Suppressor macrophage (primary cell): ENCODE measurements at regions not wholly inside any gene's neighbourhood (a gene's known extent, or its start where the extent isn't known, plus 50 kb on each side); places are given as distances from the start of the nearest gene placed in this dataset.
A peak's percentile ranks its signal among the peaks of the same experiment; 100 is the strongest.

Experiments used
- DNase-seq, 4 experiments: peaks; one replicate each; pipeline ENCODE4 v3.0.0-alpha.2; 2020 to 2022

DNA sequence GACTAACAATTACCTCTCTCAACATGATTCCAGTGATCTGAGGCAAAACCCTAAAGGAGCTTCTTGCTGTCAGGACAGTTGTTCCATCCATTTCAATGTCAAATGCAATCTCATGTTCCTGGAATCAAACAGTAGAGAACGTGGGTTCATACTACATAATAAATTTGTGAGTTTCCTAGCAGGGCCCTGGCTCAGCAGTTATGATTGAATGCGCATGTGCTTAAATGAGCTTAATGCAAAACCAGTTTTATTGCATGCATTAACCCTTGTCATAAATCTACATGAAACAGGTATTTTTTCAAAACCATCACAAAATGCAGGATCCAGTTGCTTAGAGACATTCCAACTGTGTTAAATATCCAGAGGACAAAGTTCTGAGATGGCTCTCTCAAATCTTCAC, 225.4 kb upstream of the TMEM72 start:
- no peak for DNase-seq

DNA sequence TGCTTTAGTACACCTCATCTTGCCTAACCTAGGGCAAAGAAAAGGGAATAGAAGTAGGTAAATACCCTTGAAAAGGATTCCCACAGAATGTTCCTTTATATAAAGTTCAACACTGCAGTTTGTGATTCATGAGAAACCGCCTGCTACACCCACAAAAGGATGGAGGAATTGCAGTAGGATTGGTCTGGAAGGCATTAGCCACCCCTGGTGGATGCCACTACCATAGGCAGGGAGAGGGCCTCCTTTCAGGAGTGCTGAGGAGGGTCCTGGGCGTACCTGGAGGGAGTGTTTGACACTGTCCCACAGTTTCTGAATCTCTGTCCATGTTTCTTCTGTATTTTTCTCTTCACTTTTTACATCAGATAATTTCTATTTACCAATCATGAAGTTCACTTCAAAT, 221.8 kb upstream of the TMEM72 start:
- no peak for DNase-seq

DNA sequence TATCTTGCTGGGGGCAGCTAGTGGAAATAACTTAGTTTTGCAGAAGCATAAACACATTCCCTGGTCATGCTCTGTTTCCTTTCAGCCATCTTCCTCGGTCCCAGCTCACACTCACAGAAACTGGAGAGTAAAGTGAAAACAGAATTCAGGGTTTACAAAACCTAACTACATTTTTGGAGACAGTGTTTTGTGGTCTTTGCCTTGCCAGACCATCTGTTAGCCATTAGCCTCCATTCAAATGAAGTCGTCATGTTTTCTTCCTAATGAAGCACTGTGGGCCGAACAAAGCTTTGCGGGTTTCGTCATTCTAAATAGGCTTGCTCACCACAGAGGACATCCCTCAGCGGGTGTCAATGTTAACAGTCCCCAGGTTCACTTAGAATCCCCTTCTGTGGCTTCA, 214.6 kb upstream of the TMEM72 start:
- DNase-seq: no peak

DNA sequence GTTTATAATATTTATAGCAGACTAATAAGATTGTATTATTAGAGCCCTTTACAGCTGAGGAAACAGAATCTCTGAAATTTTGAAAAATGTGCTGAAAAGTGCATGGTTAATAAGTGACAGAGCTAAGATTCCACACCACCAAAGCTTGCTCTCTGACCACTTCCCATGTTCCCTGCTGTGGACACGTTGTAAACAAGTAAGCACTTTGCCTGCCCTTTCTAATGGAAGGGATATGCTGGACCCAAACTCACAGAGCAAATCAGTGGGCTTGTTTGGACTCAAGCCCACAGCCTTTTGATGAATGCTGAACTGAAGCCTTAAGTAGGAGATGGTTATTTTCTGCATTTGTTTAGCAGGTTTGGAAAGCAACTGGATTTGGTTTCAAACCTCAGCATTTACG, 214.0 kb upstream of the TMEM72 start:
- DNase-seq: no peak

GRCh38 chr10:44702531-44702930, 208.6 kb upstream of the TMEM72 start:
- DNase-seq: no peak

DNA sequence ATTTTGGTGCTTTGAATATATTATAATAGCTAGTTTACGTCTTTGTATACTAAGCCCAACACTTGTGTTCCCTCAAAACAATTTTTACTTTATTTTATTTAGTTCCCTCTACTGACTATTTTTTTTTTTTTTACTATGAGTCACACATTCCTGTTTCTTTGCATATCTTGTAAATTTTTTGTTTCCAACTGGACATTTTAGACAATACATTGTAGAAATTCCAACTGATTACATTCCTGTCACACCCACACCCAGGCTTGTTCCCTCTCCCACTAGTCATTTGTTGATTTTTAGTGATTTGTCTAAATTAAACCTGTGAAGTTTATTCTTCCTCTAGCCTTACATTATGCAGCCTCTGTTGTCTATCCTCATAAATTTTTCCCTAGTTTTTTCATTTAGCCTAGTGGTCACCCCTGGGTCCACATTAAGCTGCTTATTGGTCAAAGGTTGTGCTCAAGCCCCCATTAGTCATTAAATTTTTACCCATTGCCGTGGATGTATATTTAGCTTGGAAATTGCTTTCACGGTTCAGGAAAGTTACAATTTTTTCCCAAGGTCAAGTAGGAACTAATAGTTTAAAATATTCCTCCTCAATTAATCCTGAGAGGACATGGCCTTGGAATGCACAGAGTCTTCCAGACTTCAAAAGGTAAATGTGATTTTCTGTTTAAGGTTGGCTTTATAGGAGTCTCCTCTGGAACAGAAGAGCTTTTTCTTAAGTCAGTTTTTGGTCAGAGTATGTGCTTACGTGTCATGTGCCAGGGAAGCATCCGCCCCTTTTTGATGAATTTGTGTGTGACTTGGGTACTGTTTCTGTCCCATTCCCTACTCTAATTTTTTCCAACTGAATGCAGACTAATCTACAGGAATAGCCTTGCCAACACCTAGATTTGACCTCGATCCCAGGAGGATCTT, 207.6 kb upstream of the TMEM72 start:
- DNase-seq: no peak

- no peak for DNase-seq
Measured at GRCh38 chr10:44704616-44705015, 206.5 kb upstream of the TMEM72 start.

DNA sequence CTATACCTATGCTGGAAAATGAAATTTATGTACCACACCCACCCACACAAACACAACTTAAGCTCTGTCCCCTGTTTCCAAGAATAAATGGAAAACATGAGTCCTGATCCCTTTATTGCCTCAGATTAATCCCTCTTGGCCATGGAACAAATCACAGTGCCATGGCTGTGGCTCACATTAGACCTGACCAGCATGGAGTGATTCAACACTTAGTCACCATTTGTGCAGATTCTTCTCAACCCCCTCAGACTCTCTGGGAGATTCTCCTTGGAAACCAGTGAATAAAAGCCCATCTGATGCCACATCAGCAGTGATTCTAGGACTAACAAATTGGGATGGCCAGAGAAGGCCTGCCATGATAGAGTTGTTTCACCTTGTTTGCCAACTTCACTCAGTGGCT, 204.4 kb upstream of the TMEM72 start:
- DNase-seq: peak in 1 of 4 experiments; percentile 8

- no peak for DNase-seq
Measured at GRCh38 chr10:44713307-44713706, 197.8 kb upstream of the TMEM72 start.

GRCh38 chr10:44714451-44714850, 196.7 kb upstream of the TMEM72 start:
- no peak for DNase-seq

DNA sequence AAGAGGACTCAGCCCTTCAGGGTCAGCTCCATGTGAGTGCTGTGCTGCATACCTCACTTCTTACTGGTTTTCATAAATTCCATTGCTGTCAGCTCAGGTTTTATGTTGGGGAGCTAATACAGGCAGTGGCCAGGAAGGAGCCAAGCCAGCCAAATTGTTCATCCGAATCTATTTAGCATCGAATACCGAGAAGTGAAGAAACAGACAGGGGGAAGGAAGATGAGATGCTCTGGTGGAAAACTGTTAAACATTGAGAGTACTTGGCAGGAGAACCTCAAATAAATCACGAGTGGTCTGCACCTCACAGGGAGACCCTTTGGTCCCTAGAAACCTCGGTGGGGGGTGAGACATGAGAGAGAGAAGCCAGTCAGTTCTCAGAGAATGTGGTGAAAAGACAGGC, 196.0 kb upstream of the TMEM72 start:
- no peak for DNase-seq

GRCh38 chr10:44716470-44717015, 194.6 kb upstream of the TMEM72 start:
- DNase-seq: no peak

DNA sequence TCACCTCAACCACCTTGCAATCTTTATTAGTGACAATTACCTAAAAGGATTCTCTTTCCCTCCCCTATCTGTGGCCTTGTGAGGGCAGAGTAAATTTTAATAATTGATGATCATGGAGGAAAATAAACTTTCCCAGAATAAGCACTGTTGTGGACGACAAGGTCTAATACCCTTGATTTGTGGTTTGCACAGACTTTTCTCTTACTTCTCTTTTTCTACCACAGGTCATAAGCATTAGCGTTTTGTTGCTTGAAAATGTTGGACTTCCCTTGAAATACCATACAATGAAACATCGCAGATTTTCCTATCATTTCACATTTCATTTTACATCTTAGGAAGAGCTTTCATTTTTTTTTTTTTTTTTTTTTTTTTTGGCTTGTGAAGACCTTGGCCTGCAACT, 188.1 kb upstream of the TMEM72 start:
- peak in 2 of 4 experiments; percentile 36 to 41 for DNase-seq

DNA sequence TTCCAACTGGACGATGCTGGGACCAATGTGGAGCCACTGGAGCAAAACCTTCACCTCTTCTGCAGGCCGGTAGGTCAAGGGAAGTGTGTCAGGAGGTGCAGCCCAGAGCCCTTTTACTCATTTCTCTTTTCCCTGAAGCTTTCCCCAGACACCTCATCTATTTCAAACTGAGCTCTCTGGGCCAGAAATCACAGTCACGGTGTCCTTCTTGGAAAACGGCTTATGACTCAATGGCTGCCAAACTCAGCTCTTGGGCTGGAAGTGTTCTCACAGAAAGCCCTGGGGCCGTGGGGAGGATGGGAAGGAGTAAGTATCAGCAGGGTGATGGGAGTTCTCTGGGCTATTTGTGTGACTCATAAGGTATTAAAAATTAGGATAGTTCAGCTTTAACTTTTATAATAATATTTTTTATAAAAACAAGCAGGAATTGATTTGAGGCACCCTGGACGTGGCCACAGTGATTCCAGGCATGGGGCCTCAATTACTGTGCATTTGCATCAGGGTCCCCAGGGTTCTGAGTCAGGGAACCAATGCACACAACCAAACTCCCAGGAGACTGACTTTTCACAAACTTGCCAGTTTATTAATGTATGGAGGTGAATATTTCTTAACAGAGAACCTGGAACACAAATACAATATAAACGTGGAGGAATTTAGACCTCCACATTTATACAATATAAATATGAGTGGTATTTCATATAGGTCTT, 187.4 kb upstream of the TMEM72 start:
- DNase-seq: peak in 1 of 4 experiments; percentile 26

DNA sequence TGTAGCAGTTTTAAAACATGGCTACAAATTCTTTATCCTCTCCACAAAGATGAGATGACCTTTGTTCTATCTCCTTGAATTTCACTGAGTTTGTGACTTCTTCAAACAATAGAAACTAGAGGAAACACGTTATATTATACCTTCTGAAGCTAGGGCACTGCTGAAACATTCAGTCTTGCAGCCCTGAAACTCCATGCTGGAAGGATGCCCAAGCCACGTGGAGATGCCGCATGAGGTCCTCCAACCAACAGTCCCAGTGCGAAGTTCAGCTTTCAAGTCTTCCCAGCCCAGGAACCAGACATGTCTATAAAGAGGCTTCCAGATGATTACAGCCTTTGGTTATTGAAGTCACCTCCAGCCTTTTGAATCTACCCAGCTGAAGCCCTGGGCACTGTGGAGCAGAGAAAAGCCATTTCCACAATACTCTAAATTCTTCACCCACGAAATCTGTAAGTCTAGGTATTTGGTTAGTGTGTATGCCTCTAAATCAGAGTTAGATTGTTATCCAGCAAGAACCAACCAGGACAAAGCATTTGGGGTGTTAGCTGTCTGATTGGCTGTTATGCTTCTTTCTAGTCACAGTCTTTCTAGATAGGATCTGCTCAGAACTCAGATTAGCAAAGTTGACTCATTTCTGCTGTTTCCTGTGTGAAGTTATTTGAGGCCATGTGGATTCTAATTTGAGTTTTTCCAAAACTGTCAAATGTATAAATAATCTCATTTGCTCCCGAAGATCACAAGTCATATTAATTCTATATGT, 186.5 kb upstream of the TMEM72 start:
- DNase-seq: peak in 3 of 4 experiments; percentile 12 to 51 (median 24)

DNA sequence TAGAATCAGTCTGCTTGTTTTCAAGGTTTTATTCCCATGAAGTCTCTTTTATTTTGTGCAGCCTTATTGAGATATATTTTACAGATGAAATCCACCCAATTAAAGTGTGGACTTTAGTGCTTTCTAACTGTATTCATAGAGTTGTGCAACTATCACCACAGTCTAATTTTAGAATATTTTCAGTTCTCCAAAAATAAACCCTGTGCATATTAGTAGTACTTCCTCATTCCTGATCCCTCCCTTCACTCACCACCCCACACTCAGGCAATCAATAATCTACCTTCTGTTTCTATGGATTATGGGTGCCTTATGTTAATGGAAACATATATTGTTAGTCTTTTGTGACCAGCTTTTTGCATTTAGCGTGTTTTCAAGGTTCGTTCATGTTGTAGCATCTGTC, 185.7 kb upstream of the TMEM72 start:
- DNase-seq: peak; percentile 25 to 83 (median 56)

GRCh38 chr10:44731283-44731682, 179.9 kb upstream of the TMEM72 start:
- no peak for DNase-seq

GRCh38 chr10:44733501-44734488, 177.3 kb upstream of the TMEM72 start:
- DNase-seq: no peak

DNA sequence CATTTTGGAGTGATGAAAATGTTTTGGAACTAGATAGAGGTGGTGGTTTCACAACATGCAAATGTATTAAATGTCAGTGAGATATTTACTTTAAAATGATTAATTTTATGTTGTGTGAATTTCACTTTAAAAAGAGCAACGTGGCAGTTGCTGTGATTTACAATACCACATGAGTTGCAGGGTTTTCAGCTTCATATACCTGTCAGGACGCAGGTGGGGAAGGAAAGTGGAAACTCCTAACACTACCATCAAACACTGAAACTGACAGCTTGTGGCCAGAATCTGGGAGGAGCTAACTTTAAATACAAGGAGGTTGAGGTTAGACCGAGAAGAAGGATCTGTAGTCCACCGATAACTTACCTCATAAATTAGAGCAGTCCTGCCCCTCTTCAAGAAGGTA, 168.9 kb upstream of the TMEM72 start:
- DNase-seq: no peak

GRCh38 chr10:44743535-44743934, 167.6 kb upstream of the TMEM72 start:
- no peak for DNase-seq

DNA sequence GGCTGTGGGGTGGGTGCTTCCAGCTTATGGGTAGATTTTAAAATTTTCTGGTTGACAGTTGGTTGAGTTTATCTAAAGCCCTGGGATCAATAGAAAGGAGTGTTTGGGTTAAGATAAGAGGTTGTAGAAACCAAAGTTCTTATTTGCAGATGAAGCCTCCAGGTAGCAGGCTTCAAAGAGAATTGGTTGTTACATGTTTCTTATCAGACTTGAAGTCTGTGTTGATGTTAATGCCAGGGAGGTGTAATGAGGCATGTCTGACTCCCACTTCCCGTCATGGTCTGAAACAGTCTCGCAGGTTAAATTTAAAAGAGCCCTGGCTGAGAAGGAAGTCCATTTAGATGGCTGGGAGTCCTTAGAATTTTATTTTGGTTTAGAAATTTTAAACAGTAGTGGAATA, 165.2 kb upstream of the TMEM72 start:
- no peak for DNase-seq
